NCI-H82 (cell line): ENCODE measurements at regions not wholly inside any gene's neighbourhood (a gene's known extent, or its start where the extent isn't known, plus 50 kb on each side); places are given as distances from the start of the nearest gene placed in this dataset.
A peak's percentile ranks its signal among the peaks of the same experiment; 100 is the strongest.

Experiments
- DNase-seq: peaks from one replicate; lab custom pipeline; 2025; lab: John Stamatoyannopoulos, UW

- peak; percentile 25 for DNase-seq
Observed at GRCh38 chr10:75347186-75347585, 54.4 kb downstream of the ZNF503 start.

DNA sequence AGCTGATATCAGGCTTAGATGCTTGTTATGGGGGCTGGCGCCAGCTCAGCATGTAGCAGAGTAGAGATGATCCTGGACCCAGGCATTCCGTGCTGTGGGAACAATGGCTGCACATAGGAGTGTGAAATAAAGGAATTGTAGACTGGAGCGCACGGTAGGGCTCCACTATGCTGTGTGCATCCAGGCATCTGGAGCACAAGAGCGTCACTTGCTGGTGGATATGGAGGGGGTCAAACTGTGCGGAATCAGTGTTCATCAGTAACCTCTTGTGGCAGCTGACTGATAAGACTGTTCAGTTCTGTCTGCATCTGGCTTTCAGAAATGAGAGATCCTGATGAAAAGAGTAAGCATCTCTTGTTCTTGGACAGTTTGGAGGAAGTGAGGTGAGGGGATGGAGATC lies 55.8 kb downstream of the ZNF503 start:
- no peak for DNase-seq

DNA sequence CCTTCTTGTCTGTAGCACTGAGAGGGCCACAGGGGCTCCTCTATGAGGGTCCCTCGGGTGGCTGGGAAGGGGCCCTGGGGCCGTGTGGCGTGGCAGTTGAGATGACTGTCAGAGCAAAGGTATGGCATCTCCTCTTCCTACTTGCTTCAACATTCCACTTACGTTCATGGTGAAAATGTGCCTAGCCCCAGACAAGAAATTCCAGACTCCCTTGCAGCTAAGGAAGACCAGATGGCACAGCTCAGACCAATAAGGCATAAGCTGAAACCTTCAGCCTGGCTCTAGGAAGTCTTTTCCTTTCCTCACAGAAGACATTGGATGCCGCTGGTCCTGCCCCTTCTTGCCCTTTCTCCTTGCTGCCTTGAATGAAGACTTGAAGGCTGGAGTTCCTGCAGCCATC lies 57.4 kb downstream of the ZNF503 start:
- no peak for DNase-seq

- DNase-seq, result no peak
Observed at GRCh38 chr10:75342397-75342796, 59.2 kb downstream of the ZNF503 start.

- no peak for DNase-seq
Observed at GRCh38 chr10:75335983-75336382, 65.6 kb downstream of the ZNF503 start.

DNA sequence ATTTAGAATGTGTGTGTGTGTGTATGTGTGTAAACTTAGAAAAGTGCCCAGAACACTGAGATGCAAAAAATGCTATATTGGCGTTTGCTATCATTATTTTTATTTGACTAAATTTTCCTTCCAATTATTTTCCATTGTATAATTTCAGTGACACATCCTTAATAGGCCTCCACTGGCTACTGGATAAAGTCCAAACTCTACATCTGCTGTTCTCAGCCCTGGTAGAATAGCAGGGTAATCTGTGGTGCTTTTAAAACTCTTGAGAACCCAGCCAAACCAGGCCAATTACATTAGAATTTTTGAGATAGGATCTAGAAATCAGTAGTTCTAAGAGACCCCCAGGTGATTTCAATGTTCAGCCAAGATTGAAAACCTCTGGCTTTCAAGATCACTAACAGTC lies 66.4 kb downstream of the ZNF503 start:
- DNase-seq, result no peak

DNA sequence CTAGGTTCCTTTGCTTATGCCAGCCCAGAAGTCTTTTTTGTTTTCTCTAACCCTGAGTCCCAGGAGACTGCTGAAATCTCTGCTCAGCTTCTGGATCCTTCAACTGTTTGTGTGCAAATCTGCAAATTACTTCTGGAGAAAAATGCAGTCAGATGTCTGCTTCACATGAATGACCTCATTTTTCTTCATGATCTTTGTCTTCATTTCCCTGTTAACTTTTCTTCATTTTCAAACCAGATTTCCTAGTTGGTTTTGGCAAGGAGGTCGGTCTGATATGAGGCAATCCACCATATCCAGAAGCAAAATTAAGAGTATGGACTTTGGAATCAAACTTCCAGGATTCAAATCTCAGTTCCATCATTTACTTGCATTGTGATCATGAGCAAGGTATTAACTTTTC lies 66.8 kb downstream of the ZNF503 start:
- no peak for DNase-seq

DNA sequence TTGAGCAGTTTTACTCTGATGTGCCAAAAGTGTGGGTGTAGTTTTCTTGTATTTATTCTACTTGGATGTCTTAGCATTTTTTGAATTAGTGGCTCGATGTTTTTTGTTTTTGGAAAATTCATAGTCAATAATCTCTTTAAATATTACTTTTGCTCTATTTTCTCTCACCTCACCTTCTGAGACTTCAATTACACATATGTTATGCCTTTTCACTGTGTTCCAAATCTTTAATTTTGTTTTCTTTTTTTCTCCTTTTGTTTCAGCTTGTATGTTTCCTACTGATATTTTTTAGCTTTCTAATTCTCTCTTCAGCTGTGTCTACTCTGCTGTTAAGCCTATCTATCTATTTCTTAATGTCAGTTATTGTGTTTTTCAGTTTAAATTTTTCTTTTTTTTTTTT lies 69.5 kb downstream of the ZNF503 start:
- no peak for DNase-seq

- no peak for DNase-seq
Observed at GRCh38 chr10:75331081-75331480, 70.5 kb downstream of the ZNF503 start.

- DNase-seq, result no peak
Observed at GRCh38 chr10:75329190-75329745, 72.3 kb downstream of the ZNF503 start.

DNA sequence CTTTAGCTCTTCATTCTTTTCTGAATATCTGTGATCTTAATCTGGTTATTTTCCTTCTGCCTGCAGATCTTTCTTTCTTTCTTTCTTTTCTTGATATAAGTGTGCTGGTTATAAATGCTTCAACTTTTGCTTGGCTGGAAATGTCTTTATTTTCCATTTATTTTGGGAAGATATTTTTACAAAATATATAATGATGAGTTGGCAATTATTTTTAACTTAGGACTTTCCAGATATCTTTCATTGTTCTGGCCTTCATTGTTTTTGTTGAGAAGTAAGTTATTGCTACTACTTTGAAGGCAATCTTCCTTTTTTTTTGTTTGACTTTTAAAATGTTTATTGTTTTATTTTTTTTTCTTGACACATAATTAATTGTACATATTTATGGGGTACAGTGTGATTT lies 75.3 kb downstream of the ZNF503 start:
- no peak for DNase-seq

GRCh38 chr10:75319274-75319673 lies 82.3 kb downstream of the ZNF503 start:
- DNase-seq, result no peak

DNA sequence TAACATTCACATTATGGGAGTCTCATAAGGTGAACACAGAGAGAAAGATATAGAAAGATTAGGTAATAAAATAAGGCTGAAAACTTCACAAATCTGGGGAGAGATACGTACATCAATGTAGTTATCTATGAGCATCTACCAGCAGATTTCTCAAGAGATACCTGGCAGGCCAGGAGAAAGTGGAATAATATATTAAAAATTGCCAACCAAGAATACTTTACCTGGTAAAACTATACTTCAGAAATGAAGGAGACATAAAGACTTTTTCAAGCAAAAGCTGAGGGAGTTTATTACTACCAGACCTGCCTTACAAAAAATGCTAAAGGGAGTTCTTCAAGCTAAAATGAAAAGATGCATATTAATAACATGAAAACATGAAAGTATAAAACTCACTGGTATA lies 78.8 kb upstream of the COMTD1 start:
- DNase-seq, result no peak

DNA sequence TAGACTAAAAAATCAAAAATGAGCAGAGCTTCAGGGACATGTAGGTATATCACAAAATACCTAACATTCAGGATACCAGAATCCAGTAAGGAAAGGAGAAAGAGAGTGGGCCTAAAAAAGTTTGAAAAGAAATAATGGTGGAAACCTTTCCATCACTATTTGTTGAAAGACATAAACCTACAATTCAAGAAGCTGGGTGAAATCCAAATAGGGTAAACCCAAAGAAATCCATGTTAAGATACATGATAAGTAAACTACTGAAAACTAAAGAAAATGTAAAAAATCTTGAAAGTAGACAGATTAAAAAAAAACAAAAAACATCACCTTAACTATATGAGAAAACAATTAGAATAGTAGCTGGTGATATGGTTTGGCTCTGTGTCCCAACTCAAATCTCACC lies 76.7 kb upstream of the COMTD1 start:
- DNase-seq, result no peak

DNA sequence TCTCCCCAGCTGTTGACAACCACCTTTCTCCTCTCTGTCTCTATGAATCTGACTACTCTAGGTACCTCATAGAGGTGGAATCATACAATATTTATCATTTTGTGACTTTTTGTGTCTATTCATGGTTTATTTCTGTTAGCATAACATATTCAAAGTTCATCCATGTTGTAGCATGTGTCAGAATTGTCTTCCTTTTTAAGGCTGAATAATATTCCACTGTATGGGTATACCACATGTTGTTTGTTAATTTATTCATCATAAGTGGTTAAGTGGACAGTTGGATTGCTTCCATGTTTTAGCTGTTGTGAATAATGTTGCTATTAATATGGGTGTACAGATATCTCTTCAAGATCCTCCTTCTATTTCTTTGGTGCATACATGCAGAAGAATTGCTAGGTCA lies 69.9 kb upstream of the COMTD1 start:
- no peak for DNase-seq

DNA sequence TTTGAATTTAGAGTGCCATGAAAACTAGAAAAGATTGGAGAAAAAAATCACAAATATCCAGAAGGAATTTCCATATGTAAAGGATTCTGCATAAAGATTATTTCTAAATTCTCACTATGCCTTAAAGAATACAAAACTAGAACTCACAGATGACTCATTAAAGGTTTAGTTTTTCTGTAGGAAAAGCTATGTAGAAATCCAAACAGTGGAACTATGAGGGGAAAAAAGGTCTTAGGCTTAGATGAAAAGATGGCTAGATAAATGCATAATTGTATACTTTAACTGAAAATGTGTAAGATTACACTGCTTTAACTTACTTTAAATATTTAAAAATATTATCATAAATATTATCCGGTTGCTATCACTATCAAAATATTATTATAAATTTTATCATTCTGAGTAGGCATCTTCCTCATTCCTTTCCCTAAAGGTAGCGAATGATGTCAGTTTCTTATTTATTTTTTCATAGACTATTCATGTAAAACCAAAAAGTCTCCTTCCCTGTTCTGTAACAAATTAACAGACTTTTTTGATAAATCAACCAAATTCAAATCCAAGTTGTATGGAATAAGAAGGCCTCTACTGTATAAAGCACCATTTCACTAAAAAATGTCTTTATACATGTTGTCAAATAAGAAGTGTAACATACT lies 69.1 kb upstream of the COMTD1 start:
- no peak for DNase-seq

DNA sequence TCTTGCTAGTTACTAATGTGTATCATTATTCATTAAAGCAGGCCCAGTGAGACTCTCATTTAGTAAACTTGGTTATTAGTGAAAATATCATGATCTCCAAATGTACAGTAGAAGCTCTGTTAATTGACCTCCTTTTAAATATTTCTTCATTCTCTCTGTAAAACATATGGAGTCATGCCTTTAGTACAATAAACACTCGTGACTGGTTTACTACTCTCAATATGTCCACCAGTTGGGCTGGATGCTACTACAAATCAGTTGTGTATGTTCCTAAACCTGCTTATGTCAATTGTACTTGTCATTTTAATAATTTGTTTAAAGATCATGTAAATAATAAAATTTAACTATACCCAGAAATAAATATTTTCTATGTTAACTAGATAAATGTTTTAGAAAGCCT lies 68.6 kb upstream of the COMTD1 start:
- DNase-seq, result no peak

- no peak for DNase-seq
Observed at GRCh38 chr10:75303045-75303777, 67.5 kb upstream of the COMTD1 start.

DNA sequence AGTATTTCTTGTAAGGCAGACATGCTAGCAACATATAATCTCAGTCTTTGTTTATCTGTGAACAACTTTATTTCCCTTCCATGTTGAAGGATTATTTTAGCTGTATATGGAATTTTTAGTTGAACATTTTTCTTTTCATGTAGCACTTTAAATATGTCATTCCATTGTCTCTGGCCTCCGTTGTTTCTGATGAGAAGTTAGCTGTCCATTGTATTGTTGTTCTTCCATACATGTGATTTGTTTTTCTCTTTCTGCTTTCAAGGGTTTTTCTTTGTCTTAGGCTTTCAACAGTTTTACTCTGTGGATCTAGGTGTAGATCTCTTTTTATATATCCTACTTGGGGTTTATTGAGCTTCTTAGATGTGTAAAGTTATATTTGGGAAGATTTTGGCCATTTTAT lies 66.3 kb upstream of the COMTD1 start:
- no peak for DNase-seq

DNA sequence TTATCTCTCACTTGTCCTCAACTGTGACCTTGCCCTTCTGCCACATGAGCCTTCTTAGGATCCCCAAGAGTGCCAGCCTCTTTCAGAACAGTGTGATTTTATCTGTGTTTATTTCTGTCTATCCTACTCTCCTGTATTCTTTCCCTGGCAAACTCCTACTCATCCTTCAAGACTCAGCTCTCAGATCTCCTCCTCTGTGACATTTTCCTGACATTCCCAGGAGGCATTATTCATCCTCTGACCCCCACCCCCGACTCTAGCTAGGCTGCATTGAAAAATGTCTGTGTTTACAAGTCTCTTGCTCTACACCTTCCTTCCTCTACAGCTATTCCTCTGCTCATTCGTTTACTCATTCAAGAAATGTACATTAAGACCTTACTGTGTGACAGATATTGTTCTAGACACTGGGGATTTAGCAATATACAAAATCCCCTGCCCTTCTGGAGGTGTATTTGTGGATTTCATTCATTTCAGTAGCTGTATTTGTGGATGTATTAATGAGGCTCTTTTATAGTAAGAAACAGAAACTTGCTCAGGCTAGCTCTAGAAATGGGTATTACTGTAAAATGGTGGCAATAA lies 61.4 kb upstream of the COMTD1 start:
- DNase-seq, result no peak

DNA sequence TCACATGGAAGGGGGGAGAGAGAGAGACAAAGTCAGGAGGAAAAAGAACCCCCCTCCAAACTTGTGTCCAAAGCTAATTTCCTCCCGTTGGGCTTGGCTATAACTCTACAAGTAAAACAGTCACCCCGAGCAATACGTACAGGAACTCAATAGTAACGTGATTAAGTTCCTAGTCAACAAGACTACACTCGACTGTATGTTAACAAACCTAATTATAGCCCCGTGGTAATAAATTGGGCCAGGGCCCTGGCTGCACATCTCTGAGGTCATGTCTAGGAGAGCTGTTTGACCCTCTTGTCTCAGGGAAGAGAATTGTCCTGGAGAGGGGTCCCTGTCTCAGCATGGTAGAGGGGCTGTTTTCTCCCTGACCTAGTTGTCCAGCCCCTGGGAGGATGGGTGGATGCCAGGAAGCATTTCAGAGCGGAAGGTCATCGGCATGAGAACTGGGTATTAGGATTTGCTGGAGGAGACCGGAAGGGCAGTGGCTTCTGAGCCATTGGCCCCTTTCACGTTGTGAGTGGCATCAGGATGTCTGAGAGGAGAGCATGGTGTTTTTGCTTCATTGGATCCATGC lies 60.2 kb upstream of the COMTD1 start:
- DNase-seq, result peak; percentile 32

- DNase-seq, result peak; percentile 80
Observed at GRCh38 chr10:75294866-75295701, 59.3 kb upstream of the COMTD1 start.
